ENCODE measurements at regions not wholly inside any gene's neighbourhood (a gene's known extent, or its start where the extent isn't known, plus 50 kb on each side); places are given as distances from the start of the nearest gene placed in this dataset.

DNA sequence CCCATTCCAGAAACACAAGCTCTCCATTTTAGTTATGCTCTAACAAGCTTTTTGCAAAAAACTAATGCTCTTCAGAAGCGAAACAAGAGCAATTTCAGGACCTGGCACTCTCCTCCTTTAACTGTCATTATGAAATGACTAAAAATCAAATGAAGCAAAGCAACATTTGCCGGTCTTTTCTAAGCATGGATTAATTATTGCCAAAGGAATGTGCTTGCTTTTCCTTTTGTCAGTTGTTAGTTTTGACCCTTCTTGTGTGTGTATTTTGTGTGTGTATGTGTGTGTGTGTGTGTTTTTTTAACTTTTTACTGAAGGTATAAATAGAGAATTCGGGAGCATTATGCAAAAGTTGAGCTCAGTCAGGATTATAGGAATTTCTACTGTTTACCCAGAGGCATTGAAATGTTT is 509.1 kb downstream of the TUSC7 start:
- TF ChIP-seq, protein P1, sequence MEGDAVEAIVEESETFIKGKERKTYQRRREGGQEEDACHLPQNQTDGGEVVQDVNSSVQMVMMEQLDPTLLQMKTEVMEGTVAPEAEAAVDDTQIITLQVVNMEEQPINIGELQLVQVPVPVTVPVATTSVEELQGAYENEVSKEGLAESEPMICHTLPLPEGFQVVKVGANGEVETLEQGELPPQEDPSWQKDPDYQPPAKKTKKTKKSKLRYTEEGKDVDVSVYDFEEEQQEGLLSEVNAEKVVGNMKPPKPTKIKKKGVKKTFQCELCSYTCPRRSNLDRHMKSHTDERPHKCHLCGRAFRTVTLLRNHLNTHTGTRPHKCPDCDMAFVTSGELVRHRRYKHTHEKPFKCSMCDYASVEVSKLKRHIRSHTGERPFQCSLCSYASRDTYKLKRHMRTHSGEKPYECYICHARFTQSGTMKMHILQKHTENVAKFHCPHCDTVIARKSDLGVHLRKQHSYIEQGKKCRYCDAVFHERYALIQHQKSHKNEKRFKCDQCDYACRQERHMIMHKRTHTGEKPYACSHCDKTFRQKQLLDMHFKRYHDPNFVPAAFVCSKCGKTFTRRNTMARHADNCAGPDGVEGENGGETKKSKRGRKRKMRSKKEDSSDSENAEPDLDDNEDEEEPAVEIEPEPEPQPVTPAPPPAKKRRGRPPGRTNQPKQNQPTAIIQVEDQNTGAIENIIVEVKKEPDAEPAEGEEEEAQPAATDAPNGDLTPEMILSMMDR (conservative IDR thresholded peaks at IDR 0.05; ENCODE audit: low read depth, low read length) = no peak
- DNase-seq (ENCODE audit: low read depth) = no peak
- H3K4me3 ChIP-seq (ENCODE audit: low read length) = no peak overlapping the region

DNA sequence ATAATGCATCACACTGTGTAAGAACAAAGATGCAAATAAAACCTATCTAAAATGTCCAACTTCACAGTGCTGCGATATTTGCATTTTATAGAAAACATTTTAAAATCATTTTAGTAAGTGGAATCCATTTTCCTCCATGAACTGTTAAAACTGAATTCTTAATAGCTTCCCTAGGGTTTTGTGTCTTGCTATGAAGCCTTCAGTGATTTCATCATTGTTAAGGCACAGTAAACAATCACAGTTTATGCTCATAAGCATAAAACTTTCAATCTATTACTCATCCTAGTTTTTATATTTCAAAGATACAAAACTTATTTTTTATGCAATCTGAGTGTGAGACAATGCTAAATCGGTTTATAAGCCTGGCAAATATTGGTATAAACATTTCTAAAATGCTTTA is 509.7 kb downstream of the TUSC7 start:
- no peak for DNase-seq (ENCODE audit: low read depth)
- TF ChIP-seq, protein P1 (conservative IDR thresholded peaks at IDR 0.05; ENCODE audit: low read depth, low read length) = no peak
- no peak overlapping the region for H3K4me3 ChIP-seq (ENCODE audit: low read length)

DNA sequence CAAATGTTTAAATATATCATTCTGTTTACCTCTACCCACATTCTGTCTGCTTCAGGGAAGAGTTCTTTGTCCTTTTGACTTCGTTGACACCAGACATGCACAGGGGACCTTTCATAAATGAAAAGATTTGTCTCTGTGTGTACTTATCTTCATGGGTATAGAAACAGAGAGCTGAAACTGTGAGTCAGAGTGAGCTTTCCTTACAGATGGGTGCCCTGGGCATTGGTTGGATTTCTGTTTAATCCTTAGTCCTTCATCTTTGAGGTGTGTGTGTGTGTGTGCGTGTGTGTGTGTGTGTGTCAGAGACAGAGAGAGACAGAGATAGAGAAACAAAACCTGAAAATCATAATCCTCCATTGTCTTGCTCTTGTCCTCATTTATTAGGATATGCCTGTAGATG is 517.4 kb downstream of the TUSC7 start:
- H3K4me3 ChIP-seq (ENCODE audit: low read length) = no peak overlapping the region
- TF ChIP-seq, protein P1 (conservative IDR thresholded peaks at IDR 0.05; ENCODE audit: low read depth, low read length) = no peak
- DNase-seq (ENCODE audit: low read depth) = no peak

DNA sequence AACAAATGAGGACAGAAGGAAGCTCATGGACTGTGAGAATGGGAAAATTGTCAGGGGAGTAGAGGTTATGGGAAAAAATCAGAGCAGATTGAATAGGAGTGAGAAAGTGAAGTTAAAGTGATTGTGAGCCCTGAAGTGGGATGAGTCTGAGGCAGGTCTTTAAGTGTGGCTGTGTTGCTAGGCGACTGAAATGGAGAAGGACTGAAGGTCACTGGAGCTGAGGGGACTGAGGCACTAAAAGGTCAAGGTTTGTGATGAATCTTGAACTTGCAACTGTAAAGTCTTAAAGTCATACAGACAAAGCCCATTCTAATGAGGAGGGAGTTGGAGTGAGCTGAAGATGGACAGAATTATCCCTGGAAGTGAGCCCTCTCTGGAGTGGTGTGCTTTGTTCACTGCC is 518.9 kb downstream of the TUSC7 start:
- H3K4me3 ChIP-seq (ENCODE audit: low read length) = no peak overlapping the region
- DNase-seq (ENCODE audit: low read depth) = no peak
- TF ChIP-seq, protein P1 (conservative IDR thresholded peaks at IDR 0.05; ENCODE audit: low read depth, low read length) = no peak

DNA sequence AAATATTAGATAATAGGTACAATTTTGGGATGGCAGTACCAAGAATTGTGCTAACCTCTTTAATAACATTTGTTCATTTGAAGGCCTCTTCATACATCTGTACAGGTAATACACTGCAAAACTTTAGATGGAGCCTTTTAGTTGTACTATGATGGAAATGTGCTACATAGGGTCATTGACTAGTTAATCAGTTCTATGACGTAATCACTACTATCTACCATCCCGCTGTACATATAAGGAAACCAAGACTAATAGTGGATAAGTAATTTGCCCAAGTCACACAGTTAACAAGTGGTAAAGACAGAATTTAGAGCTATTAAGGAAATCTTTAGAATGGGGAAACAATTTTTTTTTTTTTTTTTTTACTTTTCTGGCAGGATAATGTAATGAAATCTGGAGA is 521.3 kb downstream of the TUSC7 start:
- DNase-seq (ENCODE audit: low read depth) = no peak
- TF ChIP-seq, protein P1 (conservative IDR thresholded peaks at IDR 0.05; ENCODE audit: low read depth, low read length) = no peak
- no peak overlapping the region for H3K4me3 ChIP-seq (ENCODE audit: low read length)

DNA sequence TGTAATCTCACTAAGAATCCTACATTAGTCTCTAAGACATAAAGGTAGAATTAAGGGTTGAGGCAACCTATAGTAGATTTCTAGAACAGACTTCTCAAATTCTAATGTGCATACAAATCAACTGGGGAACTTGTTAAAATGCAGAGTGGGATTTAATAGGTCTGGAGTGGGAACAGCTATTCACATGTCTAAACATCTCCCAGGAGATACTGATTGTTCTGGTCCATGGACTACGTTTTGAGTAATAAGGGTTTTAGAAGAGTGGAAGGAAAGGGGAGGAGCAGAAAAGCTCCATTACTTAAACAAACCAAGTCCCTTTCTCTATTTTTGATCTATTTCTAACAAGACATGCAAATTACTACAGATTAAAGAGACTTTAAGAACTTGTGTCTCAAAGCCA is 524.8 kb downstream of the TUSC7 start:
- no peak for DNase-seq (ENCODE audit: low read depth)
- H3K4me3 ChIP-seq (ENCODE audit: low read length) = no peak overlapping the region
- TF ChIP-seq, protein P1 (conservative IDR thresholded peaks at IDR 0.05; ENCODE audit: low read depth, low read length) = no peak

DNA sequence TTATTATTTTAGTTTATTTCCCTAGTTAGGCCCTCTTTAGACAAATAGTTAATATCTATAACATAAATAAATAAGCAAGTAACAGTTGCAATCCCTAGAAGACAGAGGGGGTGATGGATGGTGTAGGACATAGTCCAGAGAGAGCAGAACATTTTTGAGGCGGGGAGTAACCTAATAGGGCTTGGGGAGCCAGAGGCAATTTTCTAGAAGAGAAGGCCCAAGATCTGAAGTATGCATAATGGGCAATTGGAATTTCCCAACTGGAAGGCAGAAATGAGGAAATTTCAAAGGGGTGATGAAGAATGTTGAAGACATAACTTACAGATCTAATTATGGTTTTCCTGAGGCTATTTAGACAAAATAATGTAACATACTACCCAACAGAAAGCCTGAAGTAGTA is 525.7 kb downstream of the TUSC7 start:
- TF ChIP-seq, protein P1 (conservative IDR thresholded peaks at IDR 0.05; ENCODE audit: low read depth, low read length) = no peak
- DNase-seq (ENCODE audit: low read depth) = no peak
- no peak overlapping the region for H3K4me3 ChIP-seq (ENCODE audit: low read length)
